IMR-90 (cell line): ENCODE measurements at regions not wholly inside any gene's neighbourhood (a gene's known extent, or its start where the extent isn't known, plus 50 kb on each side); places are given as distances from the start of the nearest gene placed in this dataset.

ENCODE experiments used
- ATAC-seq: fragments of 200-7000 bp; cut with Tn5 transposase; 2 replicates; pipeline ENCODE4 v1.9.1; 2020; ENCODE audit warnings: low read depth, mild to moderate bottlenecking, moderate library complexity
- BruUV-seq: library from RNA; stranded (reverse); fragments of 400-500 nt; replicated peaks from 2 replicates; lab custom pipeline; 2021; lab: Mats Ljungman, UMichigan
- CTCF ChIA-PET: fragments of 300-600 bp; formaldehyde crosslinking; extraction: SDS; loops from one replicate; lab custom pipeline; 2021; ENCODE audit warnings: antibody characterized with exemption; lab: Yijun Ruan, JAX
- POLR2A ChIA-PET: fragments of 300-600 bp; sonication (Branson Sonifier 250); formaldehyde crosslinking; loops from one replicate; lab custom pipeline; 2022; ENCODE audit warnings: antibody characterized with exemption; ENCODE audit not compliant: unreplicated experiment; lab: Charles Lee
- DNase-seq: peaks from one replicate; pipeline ENCODE4 v3.0.0; 2013
- H2AFZ ChIP-seq: replicated peaks from 2 replicates; pipeline ENCODE3; 2013; ENCODE audit warnings: low read length, mild to moderate bottlenecking; ENCODE audit not compliant: poor library complexity
- H2AK5ac ChIP-seq: 2 replicates; pipeline ENCODE4 v1.6.1; 2013; ENCODE audit warnings: low read depth, low read length, inconsistent platforms
- H2AK9ac ChIP-seq: replicated peaks from 2 replicates; pipeline ENCODE3; 2013; ENCODE audit warnings: mild to moderate bottlenecking, low read depth, low read length, moderate library complexity; ENCODE audit not compliant: poor library complexity
- H2BK120ac ChIP-seq: 2 replicates; pipeline ENCODE4 v1.6.1; 2013; ENCODE audit warnings: low read depth, low read length, inconsistent platforms
- H2BK15ac ChIP-seq: 3 replicates; pipeline ENCODE4 v1.6.1; 2013; ENCODE audit warnings: low read depth, low read length, inconsistent platforms
- H2BK20ac ChIP-seq: 2 replicates; pipeline ENCODE4 v1.6.1; 2013; ENCODE audit warnings: low read depth, mild to moderate bottlenecking, inconsistent platforms, low read length, moderate library complexity
- H2BK5ac ChIP-seq: 2 replicates; pipeline ENCODE4 v1.6.1; 2013; ENCODE audit warnings: mild to moderate bottlenecking, low read depth, low read length, inconsistent platforms; ENCODE audit not compliant: poor library complexity, severe bottlenecking
- H3K14ac ChIP-seq: replicated peaks from 2 replicates; pipeline ENCODE4 v1.6.1; 2013; ENCODE audit warnings: low read depth, low read length, inconsistent platforms
- H3K18ac ChIP-seq: 2 replicates; pipeline ENCODE4 v1.6.1; 2013; ENCODE audit warnings: low read depth, low read length, control low read depth
- H3K23ac ChIP-seq: 2 replicates; pipeline ENCODE4 v1.6.1; 2013; ENCODE audit warnings: low read depth, low read length, inconsistent platforms
- H3K27ac ChIP-seq: 2 replicates; pipeline ENCODE4 v1.5.1; 2013; ENCODE audit warnings: mild to moderate bottlenecking, control low read depth, low read length; ENCODE audit not compliant: insufficient read depth
- H3K27me3 ChIP-seq: 2 replicates; pipeline ENCODE4 v1.6.1; 2013; ENCODE audit warnings: low read length; ENCODE audit not compliant: control insufficient read depth, insufficient read depth
- H3K36me3 ChIP-seq: 2 replicates; pipeline ENCODE4 v1.6.1; 2013; ENCODE audit warnings: low read length, mixed read lengths; ENCODE audit not compliant: control insufficient read depth, insufficient read depth
- H3K4ac ChIP-seq: 2 replicates; pipeline ENCODE4 v1.6.1; 2013; ENCODE audit warnings: low read depth, low read length, inconsistent platforms
- H3K4me1 ChIP-seq: 2 replicates; pipeline ENCODE4 v1.6.1; 2013; ENCODE audit warnings: low read length, mixed read lengths; ENCODE audit not compliant: control insufficient read depth, insufficient read depth
- H3K4me2 ChIP-seq: 2 replicates; pipeline ENCODE4 v1.6.1; 2013; ENCODE audit warnings: low read depth, mild to moderate bottlenecking, control low read depth, low read length, moderate library complexity
- H3K4me3 ChIP-seq: 2 replicates; pipeline ENCODE4 v1.5.1; 2013; ENCODE audit warnings: low read depth, mild to moderate bottlenecking, control low read depth, low read length, moderate library complexity; ENCODE audit not compliant: insufficient read depth
- H3K56ac ChIP-seq: 2 replicates; pipeline ENCODE4 v1.6.1; 2013; ENCODE audit warnings: low read length, inconsistent platforms; ENCODE audit not compliant: insufficient read depth; ENCODE audit errors: extremely low read depth
- H3K79me1 ChIP-seq, 2 experiments: 2 replicates each; pipeline ENCODE4 v1.6.1; 2013; ENCODE audit warnings: low read length in 2 of 2, inconsistent platforms in 1 of 2, low read depth in 1 of 2
- H3K9ac ChIP-seq: 2 replicates; pipeline ENCODE4 v1.6.1; 2013; ENCODE audit warnings: low read depth, low read length, control low read depth
- H3K9me1 ChIP-seq: 2 replicates; pipeline ENCODE4 v1.6.1; 2013; ENCODE audit warnings: low read length, inconsistent platforms; ENCODE audit not compliant: insufficient read depth
- H3K9me3 ChIP-seq: 2 replicates; pipeline ENCODE4 v1.6.1; 2013; ENCODE audit warnings: low read length; ENCODE audit not compliant: control insufficient read depth, insufficient read depth
- H4K20me1 ChIP-seq: 2 replicates; pipeline ENCODE4 v1.6.1; 2013; ENCODE audit warnings: low read length, inconsistent platforms; ENCODE audit not compliant: insufficient read depth
- H4K5ac ChIP-seq: 2 replicates; pipeline ENCODE4 v1.6.1; 2013; ENCODE audit warnings: mild to moderate bottlenecking, low read depth, low read length, control low read depth
- H4K8ac ChIP-seq, 2 experiments: 2 replicates each; pipeline ENCODE4 v1.6.1; 2013; ENCODE audit warnings: low read depth in 2 of 2, low read length in 2 of 2, control low read depth in 1 of 2, inconsistent platforms in 1 of 2
- H4K91ac ChIP-seq: 2 replicates; pipeline ENCODE4 v1.6.1; 2013; ENCODE audit warnings: low read depth, low read length, inconsistent platforms; ENCODE audit not compliant: insufficient read depth
- CEBPB ChIP-seq: IDR thresholded peaks from 2 replicates; pipeline ENCODE4 v1.6.1; 2012; ENCODE audit warnings: low read depth, low read length, improper control_type of control experiment
- CHD1 ChIP-seq: IDR thresholded peaks from 2 replicates; pipeline ENCODE4 v1.6.1; 2012; ENCODE audit warnings: low read depth, low read length, improper control_type of control experiment
- CTCF ChIP-seq: conservative IDR thresholded peaks from 2 replicates; pipeline ENCODE4 v1.5.1; 2012; ENCODE audit warnings: mild to moderate bottlenecking, low read depth, low read length, improper control_type of control experiment
- POLR2A ChIP-seq: IDR thresholded peaks from 2 replicates; pipeline ENCODE4 v1.6.1; 2012; ENCODE audit warnings: mild to moderate bottlenecking, low read depth, low read length
- RAD21 ChIP-seq: IDR thresholded peaks from 2 replicates; pipeline ENCODE4 v1.6.1; 2012; ENCODE audit warnings: low read length, improper control_type of control experiment
- SMC3 ChIP-seq: fragments of 150-350 bp; IDR thresholded peaks from 2 replicates; pipeline ENCODE4 v1.6.1; 2016; ENCODE audit warnings: low read depth, mild to moderate bottlenecking, antibody characterized with exemption, low read length, moderate library complexity
- USF2 ChIP-seq: fragments of 150-350 bp; IDR thresholded peaks from 2 replicates; pipeline ENCODE4 v1.6.1; 2017; ENCODE audit warnings: mild to moderate bottlenecking, antibody characterized with exemption, low read length, low read depth
- WGBS, 2 experiments: methylation state at CpG; one replicate each; pipeline versions ENCODE4 v1.1.5 to v1.1.7; 2013; ENCODE audit warnings: missing lambda C conversion rate in 2 of 2; ENCODE audit not compliant: insufficient read length in 1 of 2; ENCODE audit errors: extremely low coverage in 2 of 2; 5-methylcytosine and 5-hydroxymethylcytosine counted together
- dilution Hi-C: fragments of 300-500 bp; cut with HindIII; formaldehyde crosslinking; loops from one replicate; pipeline ENCODE4 v1.14.3; 2018; ENCODE audit warnings: low sequenced_read_pairs; ENCODE audit not compliant: unreplicated experiment
- in situ Hi-C: fragments of 300-500 bp; cut with MboI; formaldehyde crosslinking; loops from 3 replicates; pipeline ENCODE4 v1.14.3; 2019; ENCODE audit warnings: low sequenced_read_pairs, inconsistent platforms, mixed read lengths
- intact Hi-C: fragments of 100-400 bp; cut with micrococcal nuclease; formaldehyde crosslinking; loops from 2 replicates; pipeline ENCODE4 v1.10.0; 2022

GRCh38 chr5:56518820-56519219, 285.7 kb upstream of the ANKRD55 start:
- Histone ChIP-seq H3K4ac (no peak overlapping the region), H3K56ac (no peak overlapping the region), H2BK5ac (no peak overlapping the region), H3K14ac (no peak overlapping the region), H3K23ac (no peak overlapping the region), H3K18ac (no peak overlapping the region), H3K9me1 (no peaks in the 10 kb centered on the region; the same call in 1 of the 2 replicates), H2BK15ac (no peak overlapping the region), H4K20me1 (no peaks in the 10 kb centered on the region), H3K27ac (no peak overlapping the region), H4K91ac (no peak overlapping the region), H3K9ac (no peak overlapping the region), H2BK120ac (no peak overlapping the region), H3K4me1 (peaks cover 7% of the 10 kb centered on the region; the same call in 1 of the 2 replicates), H2BK20ac (no peak overlapping the region), H2AK5ac (no peak overlapping the region), H3K79me1 (no peaks in the 10 kb centered on the region), H3K9me3 (no peaks in the 10 kb centered on the region), H3K4me2 (no peak overlapping the region), H3K27me3 (peaks cover 11% of the 10 kb centered on the region), H3K36me3 (no peaks in the 10 kb centered on the region), H4K8ac (no peak overlapping the region), H2AFZ (peak overlapping the region; percentile 38), H4K5ac (no peak overlapping the region), H3K4me3 (no peak overlapping the region), H2AK9ac (no peak overlapping the region)
- BruUV-seq = no TSS peak
- dilution Hi-C loops = no loop called here
- TF ChIP-seq POLR2A (no peak), CEBPB (no peak), CHD1 (no peak), SMC3 (no peak), RAD21 (no peak), USF2 (no peak), CTCF (no peak)
- no peak for DNase-seq
- WGBS, 2 experiments = 100% methylated on average over 2 of the region's 4 CpGs; no CpG with 5 or more reads in 1 of the 2 experiments
- intact Hi-C loops = no loop called here
- ChIA-PET CTCF (no interaction called here), POLR2A (no interaction called here)
- in situ Hi-C loops = no loop called here
- no peak for ATAC-seq
